Body of pancreas (tissue), 4 donors: ENCODE measurements at regions not wholly inside any gene's neighbourhood (a gene's known extent, or its start where the extent isn't known, plus 50 kb on each side); places are given as distances from the start of the nearest gene placed in this dataset.

Experiments
- CTCF ChIP-seq, 7 experiments: fragments of 450-650 bp in 4 of 7; fragments of 200-600 bp in 3 of 7; sonication (generic) in 3 of 7; IDR thresholded peaks; one replicate each; pipeline ENCODE4 v1.5.1; 2016 to 2019; ENCODE audit warnings: antibody characterized with exemption in 7 of 7
- POLR2A ChIP-seq, 3 donors: fragments of 450-650 bp; IDR thresholded peaks; one replicate each; pipeline ENCODE4 v1.6.1; 2016; ENCODE audit warnings: antibody characterized with exemption in 3 of 3, mild to moderate bottlenecking in 2 of 3

DNA sequence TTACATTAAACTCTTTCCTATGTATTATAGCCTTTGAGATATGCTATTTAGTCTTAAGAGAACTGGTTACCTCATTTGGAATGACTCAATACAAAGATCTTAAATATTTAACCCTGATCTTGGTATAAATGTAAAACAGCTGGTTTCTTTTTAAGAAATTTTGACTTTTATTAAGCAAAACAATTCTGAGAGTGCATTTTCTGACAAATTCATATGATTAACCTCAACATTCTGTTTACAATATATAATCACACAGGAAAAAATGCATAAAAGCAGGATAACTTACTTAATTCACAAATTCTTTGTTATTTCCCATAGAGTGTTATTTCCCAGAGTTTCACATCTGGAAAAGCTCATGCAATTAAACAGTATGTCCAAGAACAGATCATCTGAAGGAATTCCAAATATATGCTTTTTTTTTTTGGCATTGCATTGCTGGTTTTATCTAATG lies 400.4 kb upstream of the THBS1 start:
- TF ChIP-seq POLR2A (IDR thresholded peaks at IDR 0.05) = no peak
- TF ChIP-seq CTCF (IDR thresholded peaks at IDR 0.05) = no peak
